Activated CD4-positive, alpha-beta T cell treated with anti-CD3 and anti-CD28 coated beads, Interleukin-2, amount 10 ng/mL, durations not matched to agents 24 days and 14 days (primary cell): ENCODE measurements at regions not wholly inside any gene's neighbourhood (a gene's known extent, or its start where the extent isn't known, plus 50 kb on each side); places are given as distances from the start of the nearest gene placed in this dataset.

ENCODE experiments used
- DNase-seq: peaks from one replicate; pipeline ENCODE4 v3.0.0; 2022
- H3K27ac Mint-ChIP-seq: one replicate; pipeline ENCODE4 v1.8.0; 2022; ENCODE audit warnings: mild to moderate bottlenecking, mixed read lengths
- H3K27me3 Mint-ChIP-seq: one replicate; pipeline ENCODE4 v1.8.0; 2022; ENCODE audit warnings: mixed read lengths
- H3K36me3 Mint-ChIP-seq: one replicate; pipeline ENCODE4 v1.8.0; 2022; ENCODE audit warnings: low read depth, mild to moderate bottlenecking, mixed read lengths
- H3K4me1 Mint-ChIP-seq: one replicate; pipeline ENCODE4 v1.8.0; 2021; ENCODE audit warnings: mixed read lengths
- H3K4me3 Mint-ChIP-seq: one replicate; pipeline ENCODE4 v1.8.0; 2022; ENCODE audit warnings: mild to moderate bottlenecking, moderate library complexity, mixed read lengths
- H3K9me3 Mint-ChIP-seq: one replicate; pipeline ENCODE4 v1.8.0; 2021; ENCODE audit warnings: mixed read lengths
- intact Hi-C: fragments of 100-400 bp; cut with micrococcal nuclease; formaldehyde crosslinking; loops from one replicate; pipeline ENCODE4 v1.15.1; 2023

DNA sequence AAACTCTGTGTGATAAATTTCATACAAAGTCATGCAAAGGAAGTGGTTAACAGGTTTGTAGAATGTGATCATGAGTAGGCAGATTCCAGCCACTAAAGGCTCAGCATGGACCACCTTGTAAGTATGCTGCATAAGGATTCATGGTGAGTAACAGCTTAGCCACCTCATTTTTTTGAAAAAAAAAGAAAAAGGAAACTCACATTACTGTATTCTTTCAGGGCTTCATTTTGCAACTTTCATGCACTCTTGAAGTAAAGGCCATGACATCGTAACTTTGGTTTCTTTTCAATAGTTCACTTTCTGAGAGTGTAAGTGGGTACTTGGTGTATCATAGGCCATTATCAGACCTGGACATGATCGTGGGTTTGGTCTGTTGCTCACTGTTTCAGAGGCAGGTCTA is 175.1 kb downstream of the PCSK1 start:
- DNase-seq: no peak
- Mint-ChIP-seq H3K27me3 (peaks cover 2% of the 10 kb centered on the region), H3K27ac (no peak overlapping the region), H3K4me1 (peaks cover 3% of the 10 kb centered on the region), H3K4me3 (no peak overlapping the region), H3K9me3 (no peaks in the 10 kb centered on the region), H3K36me3 (no peaks in the 10 kb centered on the region)
- intact Hi-C loops: loop anchor here (1.0 kb wide), 1 partner anchor 22 kb away; no protein-coding TSS in a partner anchor

DNA sequence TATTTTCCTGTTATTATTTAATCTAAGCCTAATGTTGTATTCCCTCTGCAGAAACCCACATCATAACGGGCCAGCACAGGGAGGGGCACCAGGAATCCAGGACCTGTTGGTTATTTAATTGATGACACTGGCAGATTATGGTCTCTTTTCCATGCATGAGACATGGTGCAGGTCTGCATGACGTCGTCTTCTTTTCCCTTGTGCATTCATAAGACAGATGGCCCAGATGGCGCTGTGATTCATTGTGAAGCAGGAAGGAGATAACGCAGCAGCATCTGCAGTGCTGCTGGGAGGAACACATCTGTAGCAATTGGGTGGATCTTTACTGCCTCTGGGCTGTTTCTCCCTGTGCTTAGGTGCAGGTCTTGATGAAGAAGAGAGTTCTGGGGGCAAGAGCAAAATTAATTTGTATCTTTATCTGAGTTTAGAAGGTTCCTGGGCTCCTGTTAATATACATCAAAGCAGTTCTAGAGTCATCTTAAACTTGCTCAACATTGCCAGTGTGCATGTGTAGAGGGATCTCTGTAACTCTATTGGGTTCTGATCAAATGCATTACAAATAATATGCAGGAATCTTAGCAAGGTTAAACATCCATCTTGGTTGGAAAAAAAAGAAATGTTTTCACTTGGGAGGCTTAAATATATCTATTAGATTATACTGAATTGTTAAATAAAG is 176.1 kb downstream of the PCSK1 start:
- Mint-ChIP-seq H3K9me3 (no peaks in the 10 kb centered on the region), H3K27me3 (peaks cover 7% of the 10 kb centered on the region), H3K4me1 (peaks cover 3% of the 10 kb centered on the region), H3K36me3 (no peaks in the 10 kb centered on the region), H3K4me3 (no peak overlapping the region), H3K27ac (no peak overlapping the region)
- DNase-seq: no peak
- intact Hi-C loops: no loop called here

DNA sequence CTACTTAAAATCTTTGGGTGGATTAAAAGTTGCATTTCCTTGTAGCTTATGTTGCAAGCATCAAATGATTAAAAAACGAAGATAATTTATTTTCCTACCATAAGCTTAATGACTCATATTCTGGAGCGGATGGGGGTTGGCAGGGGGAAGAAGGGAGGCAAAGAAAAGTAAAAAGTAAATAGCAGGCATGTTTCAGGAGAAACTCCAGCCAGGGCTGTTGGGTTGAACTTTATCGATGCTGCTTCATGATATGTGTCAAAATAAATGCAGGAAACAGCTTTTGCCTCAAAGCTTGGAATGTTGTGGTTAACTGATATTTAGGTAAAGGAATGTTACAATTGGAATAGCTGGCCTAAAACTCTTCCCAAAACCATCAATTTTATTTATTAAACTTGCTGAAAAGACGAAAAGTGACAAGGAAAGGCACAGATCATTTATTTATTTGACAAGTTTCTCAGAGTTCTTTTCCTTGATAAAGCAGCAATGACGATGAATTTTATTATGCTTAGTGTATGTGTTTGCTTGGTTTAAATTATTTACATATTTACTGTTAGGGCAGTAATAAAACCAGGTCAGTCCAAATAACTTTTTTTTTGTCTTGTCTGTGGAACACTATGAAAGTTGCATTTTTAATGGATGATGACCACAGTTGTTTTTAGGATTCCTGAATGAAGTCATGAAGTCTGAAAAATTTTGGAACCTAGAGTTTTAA is 177.9 kb downstream of the PCSK1 start:
- H3K4me3 Mint-ChIP-seq: no peak overlapping the region
- H3K9me3 Mint-ChIP-seq: no peaks in the 10 kb centered on the region
- H3K27ac Mint-ChIP-seq: no peak overlapping the region
- no peak for DNase-seq
- peaks cover 13% of the 10 kb centered on the region for H3K27me3 Mint-ChIP-seq
- H3K36me3 Mint-ChIP-seq: no peaks in the 10 kb centered on the region
- intact Hi-C loops: no loop called here
- H3K4me1 Mint-ChIP-seq: peaks cover 3% of the 10 kb centered on the region

DNA sequence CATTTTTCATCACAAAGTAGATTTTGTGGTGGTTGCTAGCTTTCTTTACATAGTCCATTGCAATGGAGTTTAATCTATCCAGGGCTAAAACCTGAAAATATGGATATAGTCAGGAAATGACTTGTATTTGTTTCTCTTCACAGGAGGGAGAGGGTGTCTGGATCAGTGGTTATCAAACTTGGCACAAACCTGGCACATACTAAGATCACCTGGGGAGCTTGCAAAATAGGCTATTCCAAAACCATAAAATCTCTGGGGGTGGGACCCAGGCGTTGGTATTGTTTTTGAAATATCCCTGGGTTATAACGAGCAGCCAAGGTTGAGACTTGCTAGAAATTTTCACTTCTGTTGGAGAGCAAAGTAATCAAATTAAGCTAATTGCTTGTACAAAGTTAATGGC is 179.9 kb downstream of the PCSK1 start:
- peaks cover 2% of the 10 kb centered on the region for H3K4me1 Mint-ChIP-seq
- no peaks in the 10 kb centered on the region for H3K9me3 Mint-ChIP-seq
- H3K36me3 Mint-ChIP-seq: no peaks in the 10 kb centered on the region
- DNase-seq: no peak
- no peak overlapping the region for H3K4me3 Mint-ChIP-seq
- no peak overlapping the region for H3K27ac Mint-ChIP-seq
- peaks cover 18% of the 10 kb centered on the region for H3K27me3 Mint-ChIP-seq
- intact Hi-C loops: no loop called here

DNA sequence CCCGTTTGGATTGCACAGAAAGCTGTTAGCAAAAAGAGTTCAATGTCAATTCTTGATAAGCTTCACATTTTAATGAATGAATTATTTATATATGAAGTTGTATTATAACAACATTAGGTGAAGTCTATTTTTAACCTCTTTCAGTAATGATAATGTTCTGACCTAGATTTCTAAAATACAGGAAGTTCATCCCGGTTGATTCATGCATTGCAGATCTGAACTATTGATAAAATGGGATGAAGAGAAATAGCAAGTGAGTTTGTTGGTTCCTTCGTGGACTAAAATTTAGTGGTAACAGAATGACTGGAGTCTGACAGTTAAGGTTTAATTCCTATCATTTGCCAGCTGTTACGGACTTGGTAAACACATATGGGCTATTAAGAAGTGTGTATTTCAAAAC is 180.5 kb downstream of the PCSK1 start:
- intact Hi-C loops: no loop called here
- Mint-ChIP-seq H3K36me3 (no peaks in the 10 kb centered on the region), H3K4me1 (peaks cover under 1% of the 10 kb centered on the region), H3K9me3 (no peaks in the 10 kb centered on the region), H3K27ac (no peak overlapping the region), H3K27me3 (peaks cover 20% of the 10 kb centered on the region), H3K4me3 (no peak overlapping the region)
- no peak for DNase-seq

DNA sequence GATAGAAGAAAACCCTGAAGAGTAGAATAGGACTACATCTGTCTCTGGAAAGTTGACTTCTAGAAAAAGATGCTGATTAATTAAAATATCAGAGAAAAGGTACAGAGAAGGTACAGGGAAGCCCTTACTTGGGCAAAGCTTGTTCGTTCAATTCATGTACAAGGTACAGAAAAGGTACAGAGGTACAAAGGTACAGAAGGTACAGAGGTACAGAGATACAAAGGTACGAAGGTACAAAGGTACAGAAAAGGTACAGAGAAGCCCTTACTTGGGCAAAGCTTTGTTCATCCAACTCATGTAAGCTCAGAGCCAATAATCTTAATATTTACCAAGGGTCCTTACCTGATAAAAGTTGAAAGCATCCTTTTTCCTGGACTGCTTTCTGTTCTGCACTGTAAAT is 182.3 kb downstream of the PCSK1 start:
- DNase-seq: no peak
- H3K4me1 Mint-ChIP-seq: no peaks in the 10 kb centered on the region
- no peak overlapping the region for H3K4me3 Mint-ChIP-seq
- intact Hi-C loops: no loop called here
- H3K27me3 Mint-ChIP-seq: peaks cover 25% of the 10 kb centered on the region
- no peaks in the 10 kb centered on the region for H3K9me3 Mint-ChIP-seq
- no peak overlapping the region for H3K27ac Mint-ChIP-seq
- H3K36me3 Mint-ChIP-seq: no peaks in the 10 kb centered on the region

DNA sequence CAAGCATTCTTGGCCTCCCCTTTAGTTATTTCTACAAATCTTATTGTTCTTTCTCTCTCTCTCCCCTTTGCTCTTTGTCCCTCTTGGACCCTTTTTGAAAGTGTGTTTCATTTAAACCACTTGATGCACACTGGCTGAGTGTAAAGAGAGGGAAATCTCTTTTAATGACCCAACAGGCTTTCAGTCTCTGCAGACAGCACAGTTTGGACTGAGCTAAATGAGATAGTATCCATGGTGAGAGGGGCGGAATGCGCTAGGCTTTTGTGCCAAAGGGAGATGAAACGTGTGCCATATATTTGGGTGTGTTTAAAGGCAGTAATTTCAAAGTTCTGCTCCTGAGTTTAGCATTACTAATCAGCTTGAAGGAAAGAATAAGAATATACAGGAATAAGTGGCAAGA is 184.9 kb downstream of the PCSK1 start:
- Mint-ChIP-seq H3K27me3 (peaks cover 32% of the 10 kb centered on the region), H3K9me3 (peaks cover 3% of the 10 kb centered on the region), H3K4me3 (no peak overlapping the region), H3K27ac (no peak overlapping the region), H3K4me1 (no peaks in the 10 kb centered on the region), H3K36me3 (no peaks in the 10 kb centered on the region)
- intact Hi-C loops: no loop called here
- DNase-seq: no peak

DNA sequence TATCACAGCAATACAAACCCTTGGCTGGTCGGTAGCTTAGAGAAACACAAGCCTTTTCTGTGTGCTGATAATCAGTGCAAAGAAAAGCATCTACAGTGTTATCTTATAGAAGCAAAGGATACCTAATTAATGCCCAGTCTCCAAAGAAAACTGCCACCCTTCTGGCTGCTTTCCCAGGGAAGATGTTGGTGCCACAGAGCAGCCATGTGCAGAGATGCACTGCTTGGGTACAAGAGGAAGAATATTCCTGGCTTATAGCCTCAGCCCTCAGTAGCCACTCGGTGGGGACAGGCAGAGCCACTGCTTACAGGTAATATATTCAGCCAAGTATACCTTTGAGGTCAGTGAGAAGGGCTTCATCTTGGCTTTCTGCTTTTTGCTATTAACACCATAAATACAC is 185.3 kb downstream of the PCSK1 start:
- Mint-ChIP-seq H3K4me3 (no peak overlapping the region), H3K9me3 (peaks cover 3% of the 10 kb centered on the region), H3K27ac (no peak overlapping the region), H3K27me3 (peaks cover 30% of the 10 kb centered on the region), H3K4me1 (no peaks in the 10 kb centered on the region), H3K36me3 (no peaks in the 10 kb centered on the region)
- no peak for DNase-seq
- intact Hi-C loops: no loop called here

DNA sequence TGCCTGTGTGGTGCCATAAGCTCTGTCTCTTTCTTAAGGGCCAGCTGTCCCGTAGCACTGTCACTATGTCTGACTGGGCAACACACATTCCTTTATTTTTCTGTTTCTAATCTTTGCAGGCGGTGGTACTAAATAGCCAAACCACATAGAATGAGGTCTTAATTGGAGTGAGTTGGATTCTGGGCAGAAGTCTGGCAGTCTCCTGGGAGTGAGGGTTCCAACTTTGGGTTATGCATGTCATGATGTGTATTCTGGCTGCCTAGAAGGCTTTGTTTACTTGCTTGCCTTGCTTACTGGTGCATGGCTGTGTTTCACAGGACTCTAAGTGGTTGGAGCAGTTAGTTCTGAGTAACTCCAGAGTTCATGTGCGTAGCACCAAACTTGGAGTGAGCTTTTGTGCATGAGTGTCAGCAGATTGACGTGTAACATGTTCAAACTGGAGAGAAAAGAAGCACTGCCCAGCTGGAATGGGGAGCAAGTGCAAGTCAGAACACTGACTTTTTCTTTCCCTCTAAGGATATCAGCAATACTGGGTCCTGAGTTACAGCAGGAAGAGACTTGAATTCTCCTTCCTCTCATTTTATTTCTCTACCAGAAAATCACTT is 185.8 kb downstream of the PCSK1 start:
- no peak overlapping the region for H3K27ac Mint-ChIP-seq
- DNase-seq: no peak
- no peaks in the 10 kb centered on the region for H3K4me1 Mint-ChIP-seq
- H3K4me3 Mint-ChIP-seq: no peak overlapping the region
- no peaks in the 10 kb centered on the region for H3K36me3 Mint-ChIP-seq
- intact Hi-C loops: no loop called here
- H3K27me3 Mint-ChIP-seq: peaks cover 27% of the 10 kb centered on the region
- H3K9me3 Mint-ChIP-seq: peaks cover 3% of the 10 kb centered on the region

DNA sequence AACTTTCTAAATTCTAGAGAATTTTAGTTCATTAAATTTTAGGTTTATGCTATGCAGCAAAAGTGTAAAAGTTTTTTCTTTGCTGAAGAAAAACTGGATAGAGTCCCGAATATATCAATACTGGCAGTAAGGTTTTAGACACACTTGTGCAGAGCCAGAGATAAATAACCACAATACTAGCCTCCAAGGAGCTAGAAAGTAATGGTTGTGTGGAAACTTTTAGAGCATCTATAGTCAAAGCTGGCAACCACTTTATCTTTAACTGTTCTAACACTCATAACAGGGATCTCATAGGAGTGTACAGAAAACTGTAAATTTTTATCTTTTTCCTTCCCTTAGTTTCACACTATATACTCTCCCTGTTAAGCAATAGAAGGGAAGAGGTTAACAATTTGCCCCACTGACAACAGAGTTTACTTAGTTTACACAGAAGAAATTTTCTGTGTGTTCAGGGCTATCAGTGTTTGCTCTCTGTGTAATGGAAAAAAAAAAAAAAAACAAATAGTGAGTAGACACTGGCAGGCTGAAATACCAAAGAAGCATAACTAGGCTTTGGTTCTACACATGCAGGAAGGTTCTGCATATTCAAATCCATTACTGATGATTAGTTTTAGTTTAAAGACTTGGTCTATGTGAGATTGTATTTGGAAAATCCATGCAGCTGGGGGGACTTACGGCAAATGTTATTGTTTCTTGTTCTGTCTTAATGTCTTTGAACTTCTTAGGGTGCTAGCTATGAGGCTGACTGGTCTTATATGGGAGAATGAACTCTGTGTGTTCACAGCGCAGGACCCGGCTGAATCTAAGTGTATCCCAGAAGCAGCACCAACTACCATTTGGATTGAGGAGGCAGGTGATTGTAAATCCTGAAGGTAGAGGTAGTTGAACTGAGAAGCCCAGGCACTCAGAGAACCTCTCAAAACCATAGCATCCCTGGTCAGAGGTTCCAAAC is 187.6 kb downstream of the PCSK1 start:
- no peak for DNase-seq
- Mint-ChIP-seq H3K9me3 (peaks cover 3% of the 10 kb centered on the region), H3K27me3 (peaks cover 23% of the 10 kb centered on the region), H3K27ac (no peak overlapping the region), H3K36me3 (no peaks in the 10 kb centered on the region), H3K4me3 (no peak overlapping the region), H3K4me1 (no peaks in the 10 kb centered on the region)
- intact Hi-C loops: no loop called here

DNA sequence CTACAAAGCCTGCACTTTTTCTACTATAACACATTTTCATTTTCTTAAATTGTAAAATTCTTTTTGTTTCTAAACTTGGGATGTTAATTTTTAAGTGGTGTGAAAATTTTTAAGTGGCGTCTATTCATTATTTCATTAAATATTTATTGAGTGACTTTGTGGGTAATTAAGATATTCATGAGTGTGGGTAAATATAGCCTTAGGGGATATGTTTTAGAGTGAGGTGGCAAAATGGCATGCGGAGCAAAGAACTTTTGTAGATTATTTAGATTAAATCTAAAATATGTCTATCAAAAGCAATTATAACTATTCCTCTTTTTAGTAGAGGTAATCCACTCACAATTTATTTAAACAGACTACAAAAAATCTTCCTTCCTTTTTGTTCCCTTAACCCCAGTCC is 188.4 kb downstream of the PCSK1 start:
- no peaks in the 10 kb centered on the region for H3K4me1 Mint-ChIP-seq
- H3K9me3 Mint-ChIP-seq: peaks cover 3% of the 10 kb centered on the region
- intact Hi-C loops: no loop called here
- H3K4me3 Mint-ChIP-seq: no peak overlapping the region
- H3K27me3 Mint-ChIP-seq: peaks cover 18% of the 10 kb centered on the region
- no peak overlapping the region for H3K27ac Mint-ChIP-seq
- no peaks in the 10 kb centered on the region for H3K36me3 Mint-ChIP-seq
- no peak for DNase-seq

DNA sequence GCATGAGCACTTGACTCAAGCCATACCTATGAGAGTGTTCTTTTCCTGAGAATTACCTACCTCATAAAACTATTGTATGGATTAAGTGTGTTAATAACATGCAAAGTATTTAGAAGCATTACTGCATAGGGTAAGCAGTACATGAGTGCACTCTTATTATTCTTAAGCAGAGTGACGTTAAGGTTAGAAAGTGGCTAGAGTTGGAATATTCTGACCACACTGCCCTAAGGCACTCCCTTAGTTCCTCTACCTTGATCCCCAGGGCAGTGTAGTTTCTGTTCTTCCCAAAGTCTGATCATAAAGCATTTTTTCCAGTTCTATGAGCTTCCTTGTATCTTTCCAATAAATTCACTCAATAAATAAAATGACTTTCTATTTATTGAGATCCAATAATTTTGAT is 189.2 kb downstream of the PCSK1 start:
- no peak overlapping the region for H3K4me3 Mint-ChIP-seq
- peaks cover 3% of the 10 kb centered on the region for H3K9me3 Mint-ChIP-seq

DNA sequence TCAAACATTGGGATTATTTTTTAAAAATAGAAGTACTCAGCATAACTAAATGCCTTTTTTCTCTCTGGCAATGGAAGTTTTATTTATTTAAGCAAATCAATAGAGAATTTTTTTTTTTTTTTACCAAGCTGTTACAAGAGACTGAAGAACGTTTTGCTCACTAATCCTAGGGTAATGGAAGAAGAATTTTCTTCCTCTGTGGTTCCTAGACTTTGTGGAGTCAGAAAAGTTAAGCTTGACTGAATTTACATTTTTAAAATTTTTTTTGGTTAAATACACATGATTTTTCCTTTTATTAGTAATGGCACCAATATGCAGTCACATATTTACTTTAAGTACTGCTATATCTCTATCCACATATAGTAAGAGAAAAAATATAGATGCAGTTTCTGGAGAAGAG is 189.8 kb downstream of the PCSK1 start:
- Mint-ChIP-seq H3K4me3 (no peak overlapping the region), H3K9me3 (peaks cover 3% of the 10 kb centered on the region), H3K36me3 (no peaks in the 10 kb centered on the region), H3K27ac (no peak overlapping the region), H3K4me1 (no peaks in the 10 kb centered on the region), H3K27me3 (peaks cover 21% of the 10 kb centered on the region)
- intact Hi-C loops: no loop called here
- DNase-seq: no peak

More for the DNA sequence above, 189.2 kb downstream of the PCSK1 start:
- Mint-ChIP-seq H3K4me1 (no peaks in the 10 kb centered on the region), H3K36me3 (no peaks in the 10 kb centered on the region), H3K27ac (no peak overlapping the region), H3K27me3 (peaks cover 21% of the 10 kb centered on the region)
- intact Hi-C loops: no loop called here
- DNase-seq: no peak

DNA sequence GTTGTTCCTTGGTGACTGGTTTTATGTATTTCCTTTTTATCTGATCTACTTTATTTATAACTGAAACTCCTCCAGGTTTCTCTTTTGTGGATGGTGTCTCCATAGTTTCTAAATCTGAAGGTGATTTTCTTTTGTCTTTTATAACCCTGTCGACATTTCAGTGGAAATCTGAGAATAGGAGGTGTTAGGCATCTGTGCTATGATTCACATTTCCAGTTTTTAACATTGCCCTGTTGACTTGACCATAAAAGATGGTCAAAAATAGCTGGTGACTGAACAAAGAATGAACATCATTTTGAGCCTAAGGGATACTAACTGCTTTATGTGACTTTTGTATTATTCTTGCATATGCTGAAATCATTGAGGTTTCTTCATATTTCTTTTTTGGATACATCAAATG is 190.5 kb downstream of the PCSK1 start:
- intact Hi-C loops: no loop called here
- no peak for DNase-seq
- Mint-ChIP-seq H3K27ac (no peak overlapping the region), H3K4me3 (no peak overlapping the region), H3K4me1 (no peaks in the 10 kb centered on the region), H3K36me3 (no peaks in the 10 kb centered on the region), H3K27me3 (peaks cover 19% of the 10 kb centered on the region), H3K9me3 (peaks cover 3% of the 10 kb centered on the region)
